ENCODE measurements at regions not wholly inside any gene's neighbourhood (a gene's known extent, or its start where the extent isn't known, plus 50 kb on each side); places are given as distances from the start of the nearest gene placed in this dataset.

GRCh38 chr2:57562495-57562894, 484.1 kb upstream of the VRK2 start:
- no peak for TF ChIP-seq CTCF (IDR thresholded peaks at IDR 0.05)
- TF ChIP-seq POLR2A (IDR thresholded peaks at IDR 0.05), result no peak

Data from tibial nerve (tissue), 3 donors.